Forelimb muscle (tissue), 1 donor: ENCODE measurements at regions not wholly inside any gene's neighbourhood (a gene's known extent, or its start where the extent isn't known, plus 50 kb on each side); places are given as distances from the start of the nearest gene placed in this dataset.

Experiments used
- DNase-seq: peaks from one replicate; pipeline ENCODE4 v3.0.0-alpha.2; 2013; ENCODE audit warnings: low read depth

DNA sequence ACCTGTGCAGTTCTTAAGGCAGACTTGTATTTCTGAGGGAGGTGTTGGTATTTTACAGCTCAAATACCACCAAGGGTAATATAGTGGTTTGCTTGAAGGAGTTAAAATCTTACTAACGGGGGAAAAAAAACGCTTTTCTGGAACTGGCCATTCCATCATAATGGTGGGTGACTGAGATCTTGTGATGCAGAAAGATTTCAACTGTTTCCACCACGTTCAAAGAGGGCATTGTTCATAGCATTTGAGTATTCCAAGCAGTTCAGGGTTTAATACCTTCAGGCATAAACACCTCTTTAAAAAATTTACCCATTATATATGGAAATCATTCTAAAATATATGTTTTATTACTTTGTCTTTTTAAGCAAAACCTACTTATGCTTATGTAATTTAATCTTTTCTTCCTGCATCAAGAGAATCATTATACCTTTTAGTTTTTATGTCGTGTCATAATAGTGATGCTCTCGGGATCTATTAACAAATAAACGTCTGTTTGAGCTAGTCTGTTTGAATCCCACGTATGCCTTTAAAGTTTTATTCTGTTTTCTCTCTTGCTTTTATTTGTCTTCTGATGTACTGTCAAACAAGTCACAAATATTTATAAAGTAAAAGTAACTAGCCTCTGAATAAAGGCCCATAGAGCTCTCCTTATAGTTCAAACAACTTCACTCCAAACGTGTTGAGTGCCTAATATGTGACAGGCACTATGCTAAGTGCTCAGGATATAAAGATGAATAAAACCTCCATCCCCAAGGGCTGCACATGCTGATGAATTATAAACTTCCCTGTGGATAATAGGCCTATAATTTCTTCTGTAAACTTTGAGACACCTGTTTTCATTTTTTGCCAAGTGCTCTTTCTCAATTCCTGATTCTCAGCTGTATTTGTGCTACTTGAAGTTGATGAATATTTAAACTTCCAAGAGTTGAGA, 298.8 kb upstream of the FERMT1 start:
- DNase-seq, result no peak

DNA sequence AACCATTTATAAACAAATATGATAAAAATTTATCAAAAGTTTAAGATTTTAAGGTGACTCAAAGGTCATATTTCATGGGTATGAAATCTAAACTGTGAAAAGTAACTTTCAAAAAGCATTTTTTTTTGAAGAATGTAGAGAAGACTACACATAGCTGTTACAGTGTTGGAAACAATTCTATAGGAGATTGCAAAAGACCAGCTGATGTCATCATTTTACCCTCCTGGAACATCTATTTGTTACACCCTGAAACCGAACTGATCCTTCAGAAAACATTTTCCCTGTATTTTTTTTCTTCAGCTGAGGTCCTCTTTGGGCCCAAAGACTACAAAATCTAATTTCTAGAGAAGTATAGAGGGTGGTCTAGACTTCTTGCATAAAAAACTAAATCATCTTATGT, 297.5 kb upstream of the FERMT1 start:
- DNase-seq, result no peak

- no peak for DNase-seq
Measured at GRCh38 chr20:6418732-6419131, 295.9 kb upstream of the FERMT1 start.

- no peak for DNase-seq
Measured at GRCh38 chr20:6416371-6416770, 293.5 kb upstream of the FERMT1 start.

DNA sequence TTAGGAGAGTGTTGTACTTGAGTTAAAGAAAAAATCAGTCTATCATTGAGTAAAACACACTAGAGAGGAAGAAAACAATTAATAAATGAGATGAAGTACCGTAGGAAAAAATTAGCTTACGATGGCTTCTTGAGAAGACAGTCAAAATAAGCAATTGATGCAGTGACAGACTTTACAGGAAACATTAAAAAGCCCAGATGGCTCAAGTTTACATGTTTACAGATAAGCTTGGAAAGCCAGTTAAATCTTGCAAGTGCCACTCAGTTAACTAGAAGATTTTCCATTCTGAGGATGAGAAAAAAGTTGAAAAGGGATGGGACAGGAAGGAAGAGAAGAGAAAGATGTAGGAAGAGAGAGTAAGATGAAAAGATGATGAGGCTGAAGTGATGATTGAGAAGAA, 288.8 kb upstream of the FERMT1 start:
- no peak for DNase-seq

- DNase-seq, result no peak
Measured at GRCh38 chr20:6410721-6411120, 287.9 kb upstream of the FERMT1 start.

DNA sequence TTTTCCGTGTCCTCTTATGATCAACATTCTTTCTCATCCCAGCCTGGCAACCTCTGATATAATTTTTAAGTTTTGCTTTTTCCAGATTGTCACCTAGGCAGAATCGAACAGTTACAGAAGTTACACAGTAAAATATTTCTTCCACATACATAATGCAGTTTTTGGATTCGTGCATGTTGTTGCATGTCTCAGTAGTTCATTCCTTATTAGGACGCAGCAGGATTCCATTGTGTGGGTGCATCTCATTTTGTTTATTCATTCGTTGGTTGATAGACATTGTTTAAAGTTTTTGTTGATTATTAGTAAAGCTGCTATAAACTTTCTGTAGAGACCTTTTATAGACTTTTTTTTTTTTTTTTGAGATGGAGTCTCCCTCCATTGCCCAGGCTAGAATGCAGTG, 284.3 kb upstream of the FERMT1 start:
- no peak for DNase-seq

GRCh38 chr20:6401893-6402557, 279.2 kb upstream of the FERMT1 start:
- no peak for DNase-seq

DNA sequence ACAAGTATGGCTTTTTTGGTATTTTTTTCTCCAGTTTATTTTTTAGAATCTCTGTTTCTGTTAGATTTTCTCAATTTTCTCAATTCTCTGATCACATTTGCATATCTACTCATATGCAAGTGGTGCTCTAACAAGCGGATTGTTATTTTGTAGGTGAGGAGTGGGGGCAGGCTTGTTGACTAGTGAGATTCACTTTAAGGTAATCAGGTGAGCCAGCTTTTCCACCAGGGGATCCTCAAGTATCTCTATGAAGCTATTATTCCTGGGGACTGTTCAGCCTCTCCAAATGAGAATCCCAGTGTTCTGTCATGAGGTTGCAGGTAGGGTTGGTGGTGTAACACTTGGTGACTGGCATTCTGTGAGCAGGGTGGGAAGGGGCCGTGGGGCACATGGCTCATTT, 274.3 kb upstream of the FERMT1 start:
- DNase-seq, result no peak

- no peak for DNase-seq
Measured at GRCh38 chr20:6395695-6396094, 272.9 kb upstream of the FERMT1 start.

GRCh38 chr20:6388671-6389197, 265.9 kb upstream of the FERMT1 start:
- DNase-seq, result no peak

GRCh38 chr20:6384956-6385486, 262.2 kb upstream of the FERMT1 start:
- DNase-seq, result no peak

GRCh38 chr20:6384380-6384779, 261.6 kb upstream of the FERMT1 start:
- no peak for DNase-seq

- no peak for DNase-seq
Measured at GRCh38 chr20:6381887-6382286, 259.1 kb upstream of the FERMT1 start.

GRCh38 chr20:6362245-6362644, 239.4 kb upstream of the FERMT1 start:
- no peak for DNase-seq

DNA sequence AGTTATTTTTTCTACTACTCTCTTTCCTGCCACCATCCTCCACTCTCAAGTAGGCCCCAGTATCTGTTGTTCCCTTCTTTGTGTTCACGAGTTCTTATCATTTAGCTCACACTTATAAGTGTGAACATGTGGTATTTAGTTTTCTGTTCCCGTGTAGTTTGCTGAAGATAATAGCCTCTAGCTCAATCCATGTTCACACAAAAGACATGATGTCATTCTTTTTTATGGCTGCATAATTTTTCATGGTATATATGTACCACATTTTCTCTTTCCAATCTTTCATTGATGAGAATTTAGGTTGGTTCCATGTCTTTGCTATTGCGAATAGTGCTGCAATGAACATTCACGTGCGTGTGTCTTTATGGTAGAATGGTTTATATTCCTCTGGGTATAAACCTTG, 237.9 kb upstream of the FERMT1 start:
- no peak for DNase-seq

- DNase-seq, result no peak
Measured at GRCh38 chr20:6355754-6356451, 233.1 kb upstream of the FERMT1 start.

- DNase-seq, result no peak
Measured at GRCh38 chr20:6348908-6349307, 226.1 kb upstream of the FERMT1 start.

DNA sequence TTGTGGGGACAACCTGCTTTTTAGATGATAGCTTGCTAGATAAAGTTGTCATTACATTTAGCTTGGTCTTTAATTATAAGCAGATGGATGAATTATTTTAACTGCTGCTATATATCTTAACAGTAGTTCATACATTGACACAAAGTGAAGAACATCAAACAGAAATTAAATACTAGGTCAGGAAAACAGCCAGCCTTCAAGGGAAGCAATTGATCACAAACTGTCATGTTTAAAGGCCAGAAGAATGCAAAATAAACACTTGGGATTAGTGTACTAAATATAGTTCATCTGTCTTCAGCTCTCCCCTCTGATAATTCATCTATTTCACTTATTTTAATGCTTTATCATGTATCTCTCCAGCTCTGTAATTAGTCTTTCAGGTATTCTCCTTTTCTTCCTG, 225.1 kb upstream of the FERMT1 start:
- DNase-seq, result no peak

DNA sequence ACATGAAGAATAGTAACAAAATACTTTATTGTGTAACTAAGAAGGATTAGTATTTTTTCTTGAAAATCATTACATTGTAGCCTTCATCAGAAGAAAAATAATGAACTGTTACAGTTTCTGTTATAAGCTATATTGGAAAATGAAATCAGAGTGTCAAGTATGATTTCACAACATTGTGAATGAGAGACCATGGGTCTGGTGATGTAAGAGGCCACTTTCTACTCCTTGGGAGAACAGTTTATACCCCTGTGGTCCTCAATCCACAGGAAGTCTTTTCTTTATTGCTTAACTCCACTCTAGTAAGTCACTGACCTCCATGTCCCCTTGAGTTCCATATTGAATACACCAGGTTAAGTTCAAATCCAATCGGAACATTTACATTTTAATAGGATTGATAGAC, 218.7 kb upstream of the FERMT1 start:
- no peak for DNase-seq

DNA sequence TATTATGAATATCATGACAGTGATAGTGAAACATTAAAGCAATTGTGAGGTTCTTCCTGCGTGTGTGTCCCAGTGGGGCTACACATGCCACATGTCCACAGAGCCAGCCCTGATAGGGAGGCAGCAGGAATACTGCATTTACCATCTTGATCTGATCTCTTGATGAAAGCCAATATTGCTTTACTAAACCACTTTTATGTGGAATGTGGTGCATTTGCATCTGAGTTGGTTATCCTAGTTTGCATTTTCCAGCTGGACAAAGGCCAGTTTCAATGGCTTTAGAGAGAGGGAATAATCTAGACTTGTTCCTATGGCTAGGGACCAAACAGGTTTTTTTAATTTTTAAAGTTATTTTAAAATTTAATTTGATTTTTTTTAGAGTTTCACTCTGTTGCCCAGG, 216.3 kb upstream of the FERMT1 start:
- DNase-seq, result no peak

DNA sequence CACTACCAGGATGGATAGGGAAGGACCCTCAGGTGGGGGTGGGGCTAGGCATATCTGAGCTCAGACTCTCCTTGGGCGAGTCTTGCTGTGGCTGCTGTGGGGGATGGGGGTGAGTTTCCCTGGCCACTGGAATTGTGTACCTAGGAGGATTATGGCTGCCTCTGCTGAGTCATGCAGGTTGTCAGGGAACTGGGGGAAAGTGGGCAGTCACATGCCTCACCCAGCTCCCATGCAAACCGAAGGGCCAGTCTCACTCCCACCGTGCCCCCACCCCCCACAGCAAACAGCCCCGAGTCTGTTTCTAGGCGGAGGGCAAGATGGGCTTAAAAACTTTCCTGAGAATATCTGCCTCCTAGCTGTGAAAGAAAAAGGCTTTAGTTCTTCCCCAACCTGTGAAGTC, 210.3 kb upstream of the FERMT1 start:
- DNase-seq, result no peak
